GM12878 (cell line): ENCODE measurements at regions not wholly inside any gene's neighbourhood (a gene's known extent, or its start where the extent isn't known, plus 50 kb on each side); places are given as distances from the start of the nearest gene placed in this dataset.
"Not testable (repeated sequence)": the region's sequence is repeated elsewhere in the genome, so short reads cannot be mapped to it uniquely, and the experiment has no call there.

Experiments
- ATAC-seq: fragments of 200-7000 bp; cut with Tn5 transposase; 3 replicates; pipeline ENCODE4 v1.9.1; 2020; ENCODE audit warnings: mild to moderate bottlenecking, moderate library complexity
- BruUV-seq: library from RNA; stranded (reverse); fragments of 400-500 nt; replicated peaks from 2 replicates; lab custom pipeline; 2021; lab: Mats Ljungman, UMichigan
- CTCF ChIA-PET: fragments of 300-600 bp; sonication (Branson Sonifier 250); formaldehyde crosslinking; extraction: SDS; loops from one replicate; lab custom pipeline; 2021; ENCODE audit warnings: inconsistent platforms; lab: Yijun Ruan, JAX
- POLR2A ChIA-PET: fragments of 350-600 bp; formaldehyde crosslinking; extraction: SDS; loops from one replicate; lab custom pipeline; 2021; ENCODE audit warnings: inconsistent platforms; lab: Charles Lee
- RAD21 ChIA-PET: fragments of 300-600 bp; sonication (Branson Sonifier 250); formaldehyde crosslinking; loops from one replicate; lab custom pipeline; 2023; ENCODE audit warnings: antibody characterized with exemption; ENCODE audit not compliant: unreplicated experiment; lab: Charles Lee
- SMC1A ChIA-PET: fragments of 300-600 bp; sonication (Branson Sonifier 250); formaldehyde crosslinking; loops from one replicate; lab custom pipeline; 2023; ENCODE audit not compliant: unreplicated experiment, uncharacterized antibody; lab: Charles Lee
- DNase-seq: peaks from one replicate; pipeline ENCODE4 v3.0.0-alpha.2; 2011; ENCODE audit warnings: low read depth, low spot score
- FAIRE-seq: peaks from 3 replicates; lab custom pipeline; 2011; peaks lifted over from hg19 to GRCh38; lab: Jason Lieb, UNC
- H2AFZ ChIP-seq: 2 replicates; pipeline ENCODE4 v1.6.0; 2011; ENCODE audit warnings: low read depth, low read length, control low read depth; ENCODE audit not compliant: control insufficient read depth
- H3K27ac ChIP-seq: 2 replicates; pipeline ENCODE4 v1.5.1; 2011; ENCODE audit warnings: control low read depth; ENCODE audit not compliant: control insufficient read depth, insufficient read depth
- H3K27me3 ChIP-seq, 2 experiments: replicated peaks in 1 of 2; 2 replicates each; pipeline versions ENCODE4 v1.6.0 to v1.6.1; 2011; ENCODE audit warnings: low read length in 1 of 2; ENCODE audit not compliant: control insufficient read depth in 2 of 2, insufficient read depth in 2 of 2
- H3K36me3 ChIP-seq, 2 experiments: 2 replicates each; pipeline ENCODE4 v1.5.1; 2011; ENCODE audit warnings: low read length in 1 of 2; ENCODE audit not compliant: control insufficient read depth in 2 of 2, insufficient read depth in 2 of 2
- H3K4me1 ChIP-seq: 2 replicates; pipeline ENCODE4 v1.6.1; 2011; ENCODE audit warnings: mild to moderate bottlenecking, low read length, moderate library complexity, mixed read lengths; ENCODE audit not compliant: control insufficient read depth, insufficient read depth
- H3K4me2 ChIP-seq: 2 replicates; pipeline ENCODE4 v1.6.0; 2011; ENCODE audit warnings: control low read depth; ENCODE audit not compliant: control insufficient read depth, insufficient read depth
- H3K4me3 ChIP-seq: fragments of 200-600 bp; sonication (generic); 2 replicates; pipeline ENCODE4 v1.5.1; 2016
- H3K79me2 ChIP-seq: 2 replicates; pipeline ENCODE4 v1.6.0; 2011; ENCODE audit warnings: low read length; ENCODE audit not compliant: control insufficient read depth, insufficient read depth
- H3K9ac ChIP-seq: 2 replicates; pipeline ENCODE4 v1.8.0; 2011; ENCODE audit warnings: low read length, control low read depth, mixed read lengths; ENCODE audit not compliant: control insufficient read depth, insufficient read depth
- H3K9me3 ChIP-seq: replicated peaks from 3 replicates; pipeline ENCODE4 v1.5.1; 2011; ENCODE audit warnings: mild to moderate bottlenecking, low read length; ENCODE audit not compliant: control insufficient read depth, insufficient read depth
- H4K20me1 ChIP-seq: 2 replicates; pipeline ENCODE4 v1.6.0; 2011; ENCODE audit not compliant: control insufficient read depth, insufficient read depth
- WGBS: methylation state at CpG from one replicate; pipeline ENCODE4 v1.1.6; 2016; ENCODE audit warnings: low lambda C conversion rate; ENCODE audit not compliant: insufficient replicate concordance, insufficient coverage; ENCODE audit errors: missing lambda C conversion rate; 5-methylcytosine and 5-hydroxymethylcytosine counted together
- in situ Hi-C: fragments of 300-500 bp; cut with MboI; formaldehyde crosslinking; loops from 9 replicates; pipeline ENCODE4 v1.14.3; 2018; ENCODE audit warnings: mixed read lengths
- intact Hi-C: fragments of 100-400 bp; cut with micrococcal nuclease; formaldehyde crosslinking; loops from one replicate; pipeline ENCODE4 v1.14.2; 2022; ENCODE audit not compliant: unreplicated experiment

GRCh38 chr21:8399866-8400265, 2121.5 kb upstream of the TPTE start:
- H3K9ac ChIP-seq, FAIRE-seq, H3K4me3 ChIP-seq, H3K36me3 ChIP-seq, POLR2A ChIA-PET, H3K4me2 ChIP-seq, RAD21 ChIA-PET, DNase-seq, H3K27me3 ChIP-seq, H2AFZ ChIP-seq, H3K9me3 ChIP-seq, H3K27ac ChIP-seq, H4K20me1 ChIP-seq, H3K4me1 ChIP-seq, intact Hi-C loops, H3K79me2 ChIP-seq, in situ Hi-C loops, BruUV-seq, SMC1A ChIA-PET, ATAC-seq, CTCF ChIA-PET: not testable (repeated sequence)
- WGBS, result no CpG with 5 or more reads among the region's 67 CpGs

DNA sequence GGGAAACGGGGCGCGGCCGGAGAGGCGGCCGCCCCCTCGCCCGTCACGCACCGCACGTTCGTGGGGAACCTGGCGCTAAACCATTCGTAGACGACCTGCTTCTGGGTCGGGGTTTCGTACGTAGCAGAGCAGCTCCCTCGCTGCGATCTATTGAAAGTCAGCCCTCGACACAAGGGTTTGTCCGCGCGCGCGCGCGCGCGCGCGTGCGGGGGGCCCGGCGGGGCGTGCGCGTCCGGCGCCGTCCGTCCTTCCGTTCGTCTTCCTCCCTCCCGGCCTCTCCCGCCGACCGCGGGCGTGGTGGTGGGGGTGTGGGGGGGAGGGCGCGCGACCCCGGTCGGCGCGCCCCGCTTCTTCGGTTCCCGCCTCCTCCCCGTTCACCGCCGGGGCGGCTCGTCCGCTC, 2119.6 kb upstream of the TPTE start:
- H3K4me2 ChIP-seq, in situ Hi-C loops: not testable (repeated sequence)

GRCh38 chr21:8406331-8406730, 2115.1 kb upstream of the TPTE start:
- H3K9me3 ChIP-seq, ATAC-seq, in situ Hi-C loops, H3K4me3 ChIP-seq, H3K4me2 ChIP-seq, FAIRE-seq, H3K36me3 ChIP-seq, POLR2A ChIA-PET, H4K20me1 ChIP-seq, DNase-seq, H3K4me1 ChIP-seq, H3K9ac ChIP-seq, H3K27me3 ChIP-seq, H3K79me2 ChIP-seq, intact Hi-C loops, H2AFZ ChIP-seq, CTCF ChIA-PET, SMC1A ChIA-PET, BruUV-seq, RAD21 ChIA-PET, H3K27ac ChIP-seq: not testable (repeated sequence)
- no CpG with 5 or more reads among the region's 15 CpGs for WGBS

More for the DNA sequence above, 2119.6 kb upstream of the TPTE start:
- DNase-seq, H3K27me3 ChIP-seq, SMC1A ChIA-PET, intact Hi-C loops, ATAC-seq, H3K4me3 ChIP-seq, POLR2A ChIA-PET, RAD21 ChIA-PET, BruUV-seq, H4K20me1 ChIP-seq, FAIRE-seq, H3K27ac ChIP-seq, H3K36me3 ChIP-seq, H2AFZ ChIP-seq, H3K79me2 ChIP-seq, H3K9ac ChIP-seq, CTCF ChIA-PET, H3K4me1 ChIP-seq, H3K9me3 ChIP-seq: not testable (repeated sequence)
- no CpG with 5 or more reads among the region's 66 CpGs for WGBS

GRCh38 chr21:8411139-8411671, 2110.2 kb upstream of the TPTE start:
- FAIRE-seq, CTCF ChIA-PET, RAD21 ChIA-PET, intact Hi-C loops, DNase-seq, H3K4me1 ChIP-seq, H3K27ac ChIP-seq, ATAC-seq, BruUV-seq, H3K79me2 ChIP-seq, H4K20me1 ChIP-seq, H3K27me3 ChIP-seq, H2AFZ ChIP-seq, H3K36me3 ChIP-seq, POLR2A ChIA-PET, H3K4me2 ChIP-seq, H3K9ac ChIP-seq, H3K4me3 ChIP-seq, SMC1A ChIA-PET, in situ Hi-C loops, H3K9me3 ChIP-seq: not testable (repeated sequence)
- 50% methylated on average over 1 of the region's 4 CpGs for WGBS
